Kidney (tissue), 13 donors: ENCODE measurements at regions not wholly inside any gene's neighbourhood (a gene's known extent, or its start where the extent isn't known, plus 50 kb on each side); places are given as distances from the start of the nearest gene placed in this dataset.

Source experiments
- DNase-seq, 5 donors: peaks; one replicate each; pipeline ENCODE4 v3.0.0-alpha.2; 2013 to 2020
- FAIRE-seq: peaks from 2 replicates; lab custom pipeline; 2012; peaks lifted over from hg19 to GRCh38; lab: Jason Lieb, UNC
- H3K27ac ChIP-seq, 2 donors: one replicate each; pipeline ENCODE4 v1.7.0; 2013; ENCODE audit warnings: low read depth in 2 of 2, low read length in 2 of 2, inconsistent platforms in 1 of 2
- H3K27me3 ChIP-seq: one replicate; pipeline ENCODE4 v1.7.1; 2013; ENCODE audit warnings: low read length, inconsistent platforms; ENCODE audit not compliant: control insufficient read depth, insufficient read depth
- H3K36me3 ChIP-seq, 3 donors: one replicate each; pipeline versions ENCODE4 v1.7.0 to v1.7.1; 2013; ENCODE audit warnings: low read length in 3 of 3, control low read depth in 1 of 3, inconsistent platforms in 1 of 3; ENCODE audit not compliant: insufficient read depth in 3 of 3, control insufficient read depth in 2 of 3
- H3K4me1 ChIP-seq, 3 donors: one replicate each; pipeline versions ENCODE4 v1.7.0 to v1.7.1; 2013; ENCODE audit warnings: low read length in 3 of 3, inconsistent platforms in 1 of 3, low read depth in 1 of 3; ENCODE audit not compliant: control insufficient read depth in 2 of 3, insufficient read depth in 2 of 3
- H3K4me3 ChIP-seq, 3 donors: one replicate each; pipeline versions ENCODE4 v1.7.0 to v1.8.1; 2013; ENCODE audit warnings: low read length in 3 of 3, control low read depth in 1 of 3, inconsistent platforms in 1 of 3
- H3K9ac ChIP-seq, 3 donors: one replicate each; pipeline versions ENCODE4 v1.7.0 to v1.7.1; 2013; ENCODE audit warnings: low read length in 3 of 3, control low read depth in 1 of 3, inconsistent platforms in 1 of 3
- H3K9me3 ChIP-seq, 3 donors: one replicate each; pipeline versions ENCODE4 v1.7.0 to v1.7.1; 2013; ENCODE audit warnings: low read length in 3 of 3, control low read depth in 1 of 3, inconsistent platforms in 1 of 3; ENCODE audit not compliant: control insufficient read depth in 2 of 3, insufficient read depth in 1 of 3
- CTCF ChIP-seq: IDR thresholded peaks from 3 replicates; pipeline ENCODE4 v1.5.1; 2012; ENCODE audit warnings: mild to moderate bottlenecking, moderate library complexity, borderline replicate concordance; ENCODE audit not compliant: insufficient read depth; ENCODE audit errors: extremely low read depth
- intact Hi-C: fragments of 100-400 bp; cut with DNase I; formaldehyde crosslinking; loops from one replicate; pipeline ENCODE4 v1.11.1; 2022
- donor health status: control.
- donor health status: control.
- donor health status: control.
- donor health status: control.
- donor health status: control.
- donor health status: DM: yes; HTN: yes; CAD: no.
- donor health status: Normal renal cell carcinoma (clear cell type).

GRCh38 chr3:34357461-34357860 lies 559.0 kb downstream of the PDCD6IP start:
- intact Hi-C loops: no loop called here
- FAIRE-seq: no peak

GRCh38 chr3:34359064-34359463 lies 560.6 kb downstream of the PDCD6IP start:
- no peak for FAIRE-seq
- TF ChIP-seq CTCF: no peak
- Histone ChIP-seq H3K27me3 (no peaks in the 10 kb centered on the region), H3K9ac (no peak overlapping the region), H3K4me1 (no peaks in the 10 kb centered on the region), H3K27ac (no peak overlapping the region), H3K4me3 (no peak overlapping the region), H3K9me3 (no peaks in the 10 kb centered on the region), H3K36me3 (no peaks in the 10 kb centered on the region)
- intact Hi-C loops: no loop called here
- no peak for DNase-seq

More at GRCh38 chr3:34357461-34357860, 559.0 kb downstream of the PDCD6IP start:
- Histone ChIP-seq H3K9ac (no peak overlapping the region), H3K27me3 (no peaks in the 10 kb centered on the region), H3K4me3 (no peak overlapping the region), H3K27ac (no peak overlapping the region), H3K9me3 (no peaks in the 10 kb centered on the region), H3K36me3 (no peaks in the 10 kb centered on the region), H3K4me1 (no peaks in the 10 kb centered on the region)
- TF ChIP-seq CTCF: no peak
- no peak for DNase-seq

GRCh38 chr3:34360713-34361112 lies 562.3 kb downstream of the PDCD6IP start:
- intact Hi-C loops: no loop called here
- Histone ChIP-seq H3K4me1 (no peaks in the 10 kb centered on the region), H3K4me3 (no peak overlapping the region), H3K9me3 (no peaks in the 10 kb centered on the region), H3K27ac (no peak overlapping the region), H3K9ac (no peak overlapping the region), H3K27me3 (no peaks in the 10 kb centered on the region), H3K36me3 (no peaks in the 10 kb centered on the region)
- FAIRE-seq (no peak), DNase-seq (no peak)
- no peak for TF ChIP-seq CTCF

GRCh38 chr3:34361921-34362320 lies 563.5 kb downstream of the PDCD6IP start:
- Histone ChIP-seq H3K36me3 (no peaks in the 10 kb centered on the region), H3K9me3 (no peaks in the 10 kb centered on the region), H3K4me3 (no peak overlapping the region), H3K27ac (no peak overlapping the region), H3K4me1 (no peaks in the 10 kb centered on the region), H3K9ac (no peak overlapping the region), H3K27me3 (no peaks in the 10 kb centered on the region)
- TF ChIP-seq CTCF: no peak
- FAIRE-seq (no peak), DNase-seq (no peak)
- intact Hi-C loops: no loop called here
